Mesothelial cell of epicardium (in vitro differentiated cells): ENCODE measurements at regions not wholly inside any gene's neighbourhood (a gene's known extent, or its start where the extent isn't known, plus 50 kb on each side); places are given as distances from the start of the nearest gene placed in this dataset.

Experiments used
- DNase-seq, 2 experiments: peaks; one replicate each; pipeline ENCODE4 v3.0.0; 2021; ENCODE audit warnings: low spot score in 2 of 2; ENCODE audit not compliant: unreplicated experiment in 2 of 2
- H3K27ac Mint-ChIP-seq: 2 replicates; pipeline ENCODE4 v1.8.0; 2021; ENCODE audit warnings: mixed read lengths
- H3K27me3 Mint-ChIP-seq: 2 replicates; pipeline ENCODE4 v1.8.0; 2021; ENCODE audit warnings: low read depth, mixed read lengths
- H3K36me3 Mint-ChIP-seq: 2 replicates; pipeline ENCODE4 v1.8.0; 2021; ENCODE audit warnings: mixed read lengths
- H3K4me1 Mint-ChIP-seq: 2 replicates; pipeline ENCODE4 v1.8.0; 2021; ENCODE audit warnings: mixed read lengths
- H3K4me3 Mint-ChIP-seq: 2 replicates; pipeline ENCODE4 v1.8.0; 2021; ENCODE audit warnings: mild to moderate bottlenecking, moderate library complexity, mixed read lengths
- H3K9me3 Mint-ChIP-seq: 2 replicates; pipeline ENCODE4 v1.8.0; 2021; ENCODE audit warnings: mixed read lengths
- CTCF ChIP-seq: fragments of 200-600 bp; sonication (generic); IDR thresholded peaks from one replicate; pipeline ENCODE4 v1.5.0; 2021; ENCODE audit warnings: antibody characterized with exemption; ENCODE audit not compliant: unreplicated experiment

- H3K4me3 Mint-ChIP-seq, result no peak overlapping the region
- TF ChIP-seq CTCF, result no peak
- peaks cover 37% of the 10 kb centered on the region for H3K4me1 Mint-ChIP-seq
- DNase-seq, result no peak
- H3K27ac Mint-ChIP-seq, result no peak overlapping the region
- peaks cover 7% of the 10 kb centered on the region for H3K9me3 Mint-ChIP-seq
- H3K27me3 Mint-ChIP-seq, result no peaks in the 10 kb centered on the region
- no peaks in the 10 kb centered on the region for H3K36me3 Mint-ChIP-seq
These were observed 508.5 kb upstream of the FAT1 start for GRCh38 chr4:187232196-187232595.

DNA sequence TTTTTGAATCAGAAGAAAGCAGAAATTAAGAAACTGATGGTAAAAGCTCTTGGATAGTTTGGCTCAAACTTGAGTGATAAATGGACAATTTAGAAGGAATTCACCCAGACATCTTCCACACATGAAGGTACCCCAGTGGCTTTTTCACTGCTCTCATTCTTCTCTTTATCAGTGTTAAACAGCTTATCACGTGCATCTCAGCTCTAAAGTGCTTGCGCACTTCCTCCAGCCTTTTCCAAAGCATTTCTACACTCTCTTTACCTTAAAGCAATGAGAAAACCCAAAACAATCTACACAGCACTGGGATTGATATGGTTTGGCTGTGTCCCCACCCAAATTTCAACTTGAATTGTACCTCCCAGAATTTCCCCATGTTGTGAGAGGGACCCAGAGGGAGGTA is 509.1 kb upstream of the FAT1 start:
- Mint-ChIP-seq H3K36me3 (no peaks in the 10 kb centered on the region), H3K27ac (no peak overlapping the region), H3K4me3 (no peak overlapping the region), H3K4me1 (peaks cover 33% of the 10 kb centered on the region), H3K9me3 (peaks cover 7% of the 10 kb centered on the region), H3K27me3 (no peaks in the 10 kb centered on the region)
- TF ChIP-seq CTCF, result no peak
- DNase-seq, result no peak

DNA sequence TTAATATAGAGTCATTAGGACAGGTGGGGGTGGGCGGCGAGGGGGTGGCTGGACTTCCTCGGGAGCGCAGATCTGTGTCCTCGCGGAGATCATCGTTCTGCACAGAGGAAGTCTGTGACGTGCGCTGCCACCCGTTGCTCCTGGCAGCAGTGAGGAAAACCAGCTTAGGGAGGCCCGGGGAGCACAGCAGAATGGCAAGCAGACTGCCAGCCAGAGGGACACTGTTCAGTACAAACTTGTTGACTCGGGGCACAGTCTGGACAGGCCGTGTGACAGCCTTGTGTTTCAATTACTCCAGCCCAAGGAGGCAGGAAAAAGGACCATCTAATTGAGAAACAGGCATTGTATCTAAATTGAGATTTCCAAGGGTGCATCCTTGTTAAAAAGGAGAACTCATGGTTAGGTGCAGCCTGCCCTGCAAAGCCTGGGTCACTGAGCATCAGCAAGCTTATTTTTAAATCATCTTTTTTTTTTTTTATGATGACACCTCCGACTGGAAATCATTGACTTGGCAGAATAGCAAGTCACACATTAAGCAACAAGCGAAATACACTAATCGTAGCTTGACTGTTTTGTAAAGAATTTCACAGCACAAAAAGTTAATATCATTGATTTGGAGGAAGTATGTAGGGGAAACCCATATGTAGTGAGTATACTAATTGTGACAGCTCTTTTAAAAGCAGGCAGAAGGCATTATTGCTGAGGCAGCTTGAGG is 512.0 kb upstream of the FAT1 start:
- Mint-ChIP-seq H3K4me3 (no peak overlapping the region), H3K27ac (no peak overlapping the region), H3K36me3 (no peaks in the 10 kb centered on the region), H3K4me1 (peaks cover 27% of the 10 kb centered on the region), H3K9me3 (peaks cover 4% of the 10 kb centered on the region), H3K27me3 (no peaks in the 10 kb centered on the region)
- DNase-seq, result no peak
- no peak for TF ChIP-seq CTCF

DNA sequence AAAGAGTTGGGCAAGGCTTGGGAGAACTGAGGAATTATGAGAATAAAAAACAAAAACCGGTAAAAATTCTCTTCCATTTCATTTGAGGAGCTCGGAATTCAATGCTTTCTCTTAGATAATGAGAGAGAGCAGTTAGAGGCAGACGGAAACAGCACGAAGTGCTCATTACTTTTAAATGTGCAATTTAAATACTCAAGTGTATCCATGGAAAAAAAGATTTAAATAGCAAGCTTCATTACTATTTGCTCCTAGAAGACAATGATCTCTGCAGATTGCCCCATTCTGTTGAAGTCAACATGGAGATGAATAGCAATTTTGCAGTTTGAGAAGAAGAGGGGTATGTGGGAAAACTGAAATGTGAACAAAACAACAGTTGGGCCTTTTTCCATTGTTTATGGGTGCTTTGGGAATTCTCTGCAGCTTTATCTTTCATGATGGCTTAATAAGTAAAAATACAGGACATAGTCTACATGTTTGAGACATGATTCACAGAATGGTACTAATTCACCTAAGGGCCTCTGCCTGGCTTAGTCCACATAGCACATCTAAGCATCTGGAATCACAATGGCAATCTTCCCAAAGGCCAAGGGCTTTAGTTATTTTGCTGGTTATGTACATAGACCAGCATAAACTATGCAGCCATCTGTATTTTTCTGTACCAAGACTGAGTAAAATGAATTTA is 512.7 kb upstream of the FAT1 start:
- Mint-ChIP-seq H3K9me3 (no peaks in the 10 kb centered on the region), H3K4me1 (peaks cover 27% of the 10 kb centered on the region), H3K36me3 (no peaks in the 10 kb centered on the region), H3K27ac (no peak overlapping the region), H3K4me3 (no peak overlapping the region), H3K27me3 (no peaks in the 10 kb centered on the region)
- no peak for TF ChIP-seq CTCF
- DNase-seq, result no peak

- peaks cover 15% of the 10 kb centered on the region for H3K9me3 Mint-ChIP-seq
- no peak overlapping the region for H3K27ac Mint-ChIP-seq
- H3K4me3 Mint-ChIP-seq, result no peak overlapping the region
- H3K36me3 Mint-ChIP-seq, result no peaks in the 10 kb centered on the region
- no peaks in the 10 kb centered on the region for H3K27me3 Mint-ChIP-seq
- no peak for TF ChIP-seq CTCF
- DNase-seq, result no peak
- H3K4me1 Mint-ChIP-seq, result peaks cover 12% of the 10 kb centered on the region
These were observed 515.0 kb upstream of the FAT1 start for GRCh38 chr4:187238646-187239045.
